ENCODE measurements at regions not wholly inside any gene's neighbourhood (a gene's known extent, or its start where the extent isn't known, plus 50 kb on each side); places are given as distances from the start of the nearest gene placed in this dataset.

DNA sequence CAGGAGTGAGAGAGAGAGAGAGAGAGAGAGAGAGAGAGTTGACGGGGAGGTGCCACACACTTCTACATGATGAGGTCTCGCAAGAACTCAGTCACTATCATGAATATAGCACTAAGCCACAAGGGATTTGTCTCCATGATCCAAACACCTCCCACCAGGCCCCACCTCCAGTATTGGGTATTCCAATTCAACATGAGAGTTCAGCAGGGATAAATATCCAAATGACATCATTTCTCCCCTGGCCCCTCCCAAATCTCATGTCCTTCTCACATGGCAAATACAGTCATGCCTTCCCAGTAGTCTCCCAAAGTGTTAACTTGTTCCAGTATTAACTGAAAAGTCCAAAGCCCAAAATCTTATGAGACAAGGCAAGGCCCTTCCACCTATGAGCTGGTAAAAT, 330.7 kb downstream of the CDH26 start:
- no peak for DNase-seq

- DNase-seq, result no peak
These were observed 333.8 kb downstream of the CDH26 start for GRCh38 chr20:60292001-60292520.

GRCh38 chr20:60294632-60295031, 336.4 kb downstream of the CDH26 start:
- DNase-seq, result no peak

GRCh38 chr20:60295214-60295613, 337.0 kb downstream of the CDH26 start:
- DNase-seq, result no peak

- DNase-seq, result no peak
These were observed 339.4 kb downstream of the CDH26 start for GRCh38 chr20:60297649-60298048.

DNA sequence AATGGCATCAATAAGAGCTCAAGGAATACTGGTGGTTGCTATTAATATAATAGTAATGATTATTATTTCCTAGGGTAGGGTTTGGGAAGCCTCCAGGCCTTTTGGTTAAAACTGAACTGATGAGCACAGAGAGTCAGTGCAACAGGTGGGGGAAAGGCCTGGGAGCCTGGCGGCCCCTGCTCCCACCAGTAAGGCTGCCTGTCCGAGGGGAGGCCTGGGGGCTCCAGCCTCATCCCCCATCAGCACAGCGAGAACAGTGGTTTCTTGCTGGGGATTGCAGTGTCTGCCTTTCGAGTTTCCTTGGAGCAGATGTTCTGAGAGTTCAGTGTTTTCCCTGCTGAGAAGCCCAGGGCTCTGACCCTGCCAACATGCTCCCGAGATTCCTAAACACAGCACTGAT, 340.4 kb downstream of the CDH26 start:
- no peak for DNase-seq

DNA sequence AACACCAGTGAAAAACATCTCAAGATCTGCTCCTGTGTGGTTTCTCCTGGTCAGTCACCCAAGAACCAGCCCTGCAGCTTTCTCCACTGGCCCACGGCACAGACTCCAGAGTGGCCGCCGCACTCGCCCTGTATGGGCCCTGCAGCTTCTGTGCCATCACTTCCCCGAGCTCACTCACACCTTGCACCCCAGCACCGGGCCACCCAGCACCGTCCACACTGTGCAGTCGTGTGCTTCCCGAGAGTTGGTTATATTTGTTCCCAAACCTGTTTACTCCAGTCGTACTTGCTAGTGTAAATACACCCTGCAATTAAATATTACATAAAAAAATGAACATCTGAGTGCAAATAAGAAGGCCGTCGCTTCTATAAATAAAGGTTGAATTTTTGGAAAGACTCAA, 341.7 kb downstream of the CDH26 start:
- DNase-seq, result no peak

GRCh38 chr20:60300374-60300773, 342.2 kb downstream of the CDH26 start:
- DNase-seq, result no peak

GRCh38 chr20:60302875-60303274, 344.7 kb downstream of the CDH26 start:
- DNase-seq, result no peak

DNA sequence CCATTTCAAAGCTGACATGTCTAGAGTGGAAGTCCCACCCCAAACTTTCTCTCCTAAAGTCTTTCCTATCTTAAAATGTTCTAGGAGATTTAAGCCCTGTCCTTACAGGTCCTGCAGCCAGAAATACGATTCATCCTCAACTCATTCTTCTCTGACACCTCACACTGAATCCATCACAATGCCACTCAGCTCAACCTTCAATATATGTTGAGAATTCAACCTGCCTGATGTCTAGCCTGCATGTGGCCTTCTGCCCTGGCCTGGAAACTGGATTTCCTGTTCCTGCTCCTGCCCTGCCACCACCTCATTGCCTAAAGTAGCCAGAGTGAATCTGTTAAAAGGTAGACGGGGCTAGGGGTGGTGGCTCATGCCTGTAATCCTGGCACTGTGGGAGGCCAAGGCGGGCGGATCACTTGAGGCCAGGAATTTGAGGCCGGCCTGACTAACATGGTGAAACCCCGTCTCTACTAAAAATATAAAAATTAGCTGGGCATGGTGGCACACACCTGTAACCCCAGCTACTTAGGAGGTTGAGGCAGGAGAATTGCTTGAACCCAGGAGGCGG, 345.9 kb downstream of the CDH26 start:
- no peak for DNase-seq

- DNase-seq, result no peak
These were observed 346.7 kb downstream of the CDH26 start for GRCh38 chr20:60304931-60305330.

DNA sequence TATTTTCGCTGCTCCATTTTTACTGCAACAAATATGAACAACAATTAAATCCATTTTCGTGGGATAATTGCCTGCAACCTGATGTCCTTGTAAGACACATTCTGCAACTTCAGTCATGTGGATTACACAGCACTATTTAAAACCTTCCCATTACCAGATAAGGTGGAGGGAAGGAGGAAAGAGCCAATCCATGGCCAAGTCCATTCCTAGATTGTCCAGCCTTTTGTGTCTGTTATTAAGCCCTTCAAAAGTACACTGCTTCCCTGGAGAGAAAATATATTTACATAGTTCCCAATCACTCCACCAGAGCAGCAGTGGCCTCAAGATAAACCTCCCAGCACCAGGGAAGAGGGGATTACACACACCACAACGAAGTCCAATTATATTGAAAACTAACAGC, 347.9 kb downstream of the CDH26 start:
- DNase-seq, result no peak

DNA sequence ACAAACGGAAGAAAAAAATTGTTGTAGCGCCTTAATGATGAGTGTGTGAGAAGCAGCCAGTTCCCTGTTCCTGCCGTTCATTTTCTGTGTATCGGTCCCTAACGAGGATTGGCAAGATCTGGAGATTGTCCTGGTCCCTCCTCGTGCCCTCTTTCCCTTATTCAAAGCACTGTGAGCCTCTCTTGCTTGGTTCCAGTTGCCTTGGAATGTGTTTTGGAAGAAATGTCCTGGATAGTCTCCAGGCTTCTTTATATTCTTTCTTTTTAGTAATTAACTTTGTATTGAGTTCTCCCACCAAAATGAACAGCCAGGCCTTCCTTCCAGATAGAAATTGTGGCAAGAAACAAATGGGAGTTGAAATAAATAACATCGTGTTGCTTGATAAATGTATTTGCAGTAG, 348.3 kb downstream of the CDH26 start:
- no peak for DNase-seq

DNA sequence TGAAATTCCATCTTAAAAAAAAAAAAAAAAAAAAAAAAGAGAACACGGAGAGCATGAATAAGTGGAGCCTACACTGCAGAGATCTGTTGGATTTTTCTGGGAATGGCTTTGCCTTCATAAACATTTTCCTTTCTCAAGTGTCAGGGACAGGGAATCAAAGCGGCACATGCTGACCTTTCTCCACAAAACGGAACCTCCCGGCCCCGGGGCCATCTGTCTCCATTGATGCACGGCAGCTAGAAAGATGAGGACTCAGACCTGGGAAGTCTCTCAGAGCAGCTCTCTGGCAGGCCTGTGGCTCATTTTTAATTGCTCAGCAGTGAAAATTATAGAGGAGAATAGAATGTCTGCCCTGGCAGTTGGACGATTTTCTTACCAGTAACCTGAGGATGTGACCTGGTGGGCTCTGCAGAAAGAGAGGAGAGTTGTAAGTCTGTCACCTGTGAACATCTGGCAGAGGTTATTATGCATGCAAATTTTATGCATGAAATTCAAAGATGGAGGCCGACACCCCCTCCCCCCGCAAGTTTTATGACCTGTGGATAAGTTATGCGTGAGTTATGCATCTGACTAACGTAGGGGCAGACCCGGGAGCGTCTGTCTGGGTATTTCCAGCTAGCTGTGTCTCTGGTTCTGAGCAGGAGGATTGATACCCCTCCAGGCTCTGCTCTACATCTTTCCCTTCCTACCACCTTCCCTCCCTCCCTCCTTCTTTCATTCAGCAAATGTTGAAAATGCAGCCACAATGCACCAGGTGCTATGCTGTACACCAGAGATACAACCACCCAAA, 352.5 kb downstream of the CDH26 start:
- no peak for DNase-seq

GRCh38 chr20:60313191-60313590, 355.0 kb downstream of the CDH26 start:
- DNase-seq, result no peak

DNA sequence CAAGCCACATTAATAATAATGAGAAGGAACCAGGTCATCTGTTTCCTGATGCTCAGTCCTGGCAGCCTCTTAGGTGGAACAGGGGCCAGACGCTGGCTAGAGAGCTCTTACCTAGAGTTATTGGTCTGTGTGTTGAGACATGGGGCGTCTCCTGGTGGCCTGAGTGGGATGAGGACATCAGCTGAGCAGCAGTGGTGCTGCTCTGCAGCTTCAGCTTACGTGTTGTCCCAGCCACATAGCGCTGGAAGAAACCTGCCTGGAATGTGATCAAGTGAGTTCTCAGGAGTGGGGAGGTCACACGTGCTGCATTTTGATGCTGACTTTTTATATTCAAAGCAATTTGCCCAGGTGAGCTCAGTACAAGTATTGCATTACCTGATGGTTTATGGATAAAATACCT, 355.4 kb downstream of the CDH26 start:
- DNase-seq, result no peak

DNA sequence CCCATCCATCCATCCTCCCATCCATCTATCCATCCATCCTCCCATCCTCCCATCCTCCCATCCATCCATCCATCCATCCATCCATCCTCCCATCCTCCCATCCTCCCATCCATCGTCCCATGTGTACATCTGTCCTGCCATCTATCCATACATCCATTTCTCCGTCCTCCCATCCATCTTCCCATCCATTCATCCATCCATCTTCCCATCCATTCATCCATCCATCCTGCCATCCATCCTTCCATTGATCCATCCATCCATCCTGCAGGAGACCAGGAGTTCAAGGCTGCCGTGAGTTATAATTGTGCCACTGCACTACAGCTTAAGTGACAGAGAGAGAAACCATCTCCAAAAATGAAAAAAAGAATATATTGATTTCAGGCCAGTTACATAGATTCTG, 356.5 kb downstream of the CDH26 start:
- DNase-seq, result no peak

DNA sequence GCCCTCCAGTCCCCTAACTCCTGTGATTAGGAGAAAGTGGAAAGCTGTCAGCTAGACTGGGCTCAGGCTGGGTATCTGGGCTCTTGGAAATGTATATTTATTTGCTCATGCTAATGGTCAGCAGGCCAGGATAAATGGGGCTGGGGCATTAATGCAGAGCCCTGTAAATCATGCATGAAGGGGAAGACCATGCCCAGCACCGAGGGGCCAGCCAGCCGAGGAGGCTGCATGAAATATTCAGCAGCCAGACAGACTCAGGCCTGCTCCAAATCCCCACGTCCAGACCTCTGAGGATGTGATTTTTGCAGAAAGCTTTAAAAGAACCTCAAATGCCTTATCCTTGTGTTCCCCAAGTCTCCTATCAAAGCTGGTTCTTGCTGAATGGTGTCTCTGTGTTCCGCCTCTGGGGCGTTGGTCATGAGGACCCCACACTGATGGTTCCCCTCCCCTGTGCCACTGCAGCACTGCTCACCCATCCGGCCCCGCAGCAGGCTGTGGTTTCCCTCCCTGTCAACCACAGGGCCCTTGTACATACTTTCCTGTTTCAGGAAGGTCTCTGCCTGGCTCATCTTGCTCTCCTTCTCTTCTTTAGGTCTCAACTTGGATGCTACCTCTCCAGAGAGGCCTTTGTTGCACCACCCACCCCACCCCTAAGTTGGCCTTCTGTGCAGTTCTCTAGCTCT, 358.4 kb downstream of the CDH26 start:
- DNase-seq, result no peak

DNA sequence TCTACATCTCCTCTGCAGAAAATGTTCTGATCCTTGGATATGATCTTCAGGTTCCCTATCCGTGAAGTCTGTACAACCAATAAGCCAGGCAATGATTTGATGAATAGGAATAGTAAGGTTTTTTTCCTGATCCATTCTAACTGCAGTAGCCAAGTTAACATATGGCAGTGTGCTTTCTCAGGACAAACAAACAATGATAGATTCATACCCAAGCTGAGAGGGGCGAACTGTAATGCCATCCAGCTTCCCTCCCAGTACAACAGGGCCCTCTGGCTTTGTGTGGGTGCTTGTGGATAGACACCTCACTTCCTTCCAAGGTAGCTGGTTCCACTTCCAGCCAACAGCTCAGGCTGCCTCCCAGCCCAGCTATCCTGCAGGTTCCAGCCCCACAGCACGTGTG, 359.2 kb downstream of the CDH26 start:
- no peak for DNase-seq

DNA sequence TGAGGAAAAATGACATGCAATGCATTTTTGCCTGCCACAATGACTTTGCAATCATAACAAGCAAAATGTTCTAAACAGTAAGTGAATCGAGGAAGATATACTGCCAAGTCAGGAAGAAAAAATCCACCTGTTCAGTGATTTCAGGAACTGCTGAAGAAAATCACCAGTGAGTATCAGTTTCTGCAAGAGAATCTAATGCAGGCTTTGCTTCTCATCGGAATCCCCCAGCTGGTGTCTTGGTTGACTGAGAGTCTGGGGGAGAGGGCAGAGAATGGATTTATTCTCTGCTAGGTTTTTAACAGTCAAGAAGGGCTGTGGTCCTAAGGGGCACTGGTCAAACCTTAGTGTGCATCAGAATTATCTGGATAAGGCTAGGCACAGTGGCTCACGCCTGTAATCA, 363.4 kb downstream of the CDH26 start:
- no peak for DNase-seq

- no peak for DNase-seq
These were observed 368.6 kb downstream of the CDH26 start for GRCh38 chr20:60326821-60327220.

DNA sequence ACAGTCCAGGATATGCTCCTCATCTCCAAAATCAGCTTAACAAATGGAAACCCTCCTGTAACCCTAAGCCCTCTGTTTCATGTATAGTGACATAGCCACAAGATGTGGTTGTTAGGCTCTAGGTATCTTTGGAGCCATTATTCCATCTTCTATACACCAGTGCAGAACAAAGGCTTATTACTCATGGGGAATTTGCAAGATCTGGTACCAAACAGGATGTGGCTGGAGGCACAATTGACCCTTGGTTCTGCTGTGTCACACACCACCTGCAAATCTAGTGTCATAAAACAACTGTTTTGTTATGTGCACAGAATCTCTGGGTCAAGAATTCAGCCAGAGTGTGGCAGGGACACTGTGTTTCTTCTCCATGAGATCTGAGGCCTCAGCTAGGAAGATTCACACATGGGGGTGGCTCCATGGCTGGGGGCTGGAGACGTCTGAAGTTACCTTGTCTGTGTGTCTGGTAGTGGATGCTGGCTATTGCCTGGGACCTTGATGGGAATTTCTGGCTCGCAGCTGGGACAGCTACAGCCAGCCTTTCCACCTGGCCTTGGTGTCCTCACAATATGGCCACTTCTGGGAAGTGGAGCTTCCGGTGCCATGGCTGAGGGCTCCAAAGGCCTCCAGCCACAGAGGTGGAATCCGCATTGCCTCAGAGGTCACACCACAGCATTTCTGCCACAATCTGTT, 369.9 kb downstream of the CDH26 start:
- DNase-seq, result no peak

GRCh38 chr20:60330461-60330860, 372.2 kb downstream of the CDH26 start:
- no peak for DNase-seq

All from stimulated activated CD4-positive, alpha-beta T cell treated with anti-CD3 and anti-CD28 coated beads, Interleukin-1b, Interleukin-23, amount 100 ng/mL, for 48 hours (primary cell).